ENCODE measurements at regions not wholly inside any gene's neighbourhood (a gene's known extent, or its start where the extent isn't known, plus 50 kb on each side); places are given as distances from the start of the nearest gene placed in this dataset.

- DNase-seq, result no peak
Observed at GRCh38 chr13:106349080-106349931, 186.2 kb downstream of the EFNB2 start.

GRCh38 chr13:106348075-106348840 is 187.2 kb downstream of the EFNB2 start:
- no peak for DNase-seq

- no peak for DNase-seq
Observed at GRCh38 chr13:106344342-106344741, 191.1 kb downstream of the EFNB2 start.

- DNase-seq, result no peak
Observed at GRCh38 chr13:106343836-106344235, 191.6 kb downstream of the EFNB2 start.

GRCh38 chr13:106340249-106340648 is 195.2 kb downstream of the EFNB2 start:
- DNase-seq, result no peak

- no peak for DNase-seq
Observed at GRCh38 chr13:106337096-106337850, 198.2 kb downstream of the EFNB2 start.

GRCh38 chr13:106336668-106337067 is 198.8 kb downstream of the EFNB2 start:
- DNase-seq, result no peak

- DNase-seq, result no peak
Observed at GRCh38 chr13:106332621-106333020, 202.8 kb downstream of the EFNB2 start.

- DNase-seq, result no peak
Observed at GRCh38 chr13:106331116-106331515, 204.3 kb downstream of the EFNB2 start.

- DNase-seq, result no peak
Observed at GRCh38 chr13:106329941-106330340, 205.5 kb downstream of the EFNB2 start.

GRCh38 chr13:106326751-106327150 is 208.7 kb downstream of the EFNB2 start:
- no peak for DNase-seq

GRCh38 chr13:106324444-106324843 is 211.0 kb downstream of the EFNB2 start:
- DNase-seq, result no peak

GRCh38 chr13:106322628-106323027 is 212.8 kb downstream of the EFNB2 start:
- no peak for DNase-seq

- no peak for DNase-seq
Observed at GRCh38 chr13:106318941-106319411, 216.5 kb downstream of the EFNB2 start.

GRCh38 chr13:106314417-106314816 is 221.0 kb downstream of the EFNB2 start:
- no peak for DNase-seq

- no peak for DNase-seq
Observed at GRCh38 chr13:106311004-106311403, 224.5 kb downstream of the EFNB2 start.

GRCh38 chr13:106310291-106310865 is 225.1 kb downstream of the EFNB2 start:
- no peak for DNase-seq

GRCh38 chr13:106306748-106307277 is 228.6 kb downstream of the EFNB2 start:
- no peak for DNase-seq

GRCh38 chr13:106302843-106303242 is 232.6 kb downstream of the EFNB2 start:
- DNase-seq, result no peak

- no peak for DNase-seq
Observed at GRCh38 chr13:106302011-106302410, 233.5 kb downstream of the EFNB2 start.

GRCh38 chr13:106299621-106300020 is 235.8 kb downstream of the EFNB2 start:
- DNase-seq, result no peak

GRCh38 chr13:106297283-106297682 is 238.2 kb downstream of the EFNB2 start:
- no peak for DNase-seq

- no peak for DNase-seq
Observed at GRCh38 chr13:106296723-106297122, 238.7 kb downstream of the EFNB2 start.

All from activated CD8-positive, alpha-beta memory T cell treated with anti-CD3 and anti-CD28 coated beads for 24 hours (primary cell).